Transverse colon (tissue), 4 donors: ENCODE measurements at regions not wholly inside any gene's neighbourhood (a gene's known extent, or its start where the extent isn't known, plus 50 kb on each side); places are given as distances from the start of the nearest gene placed in this dataset.

Source experiments
- DNase-seq: peaks from one replicate; pipeline ENCODE4 v3.0.0-alpha.2; 2019
- H3K27ac ChIP-seq, 4 donors: fragments of 200-600 bp; sonication (generic); 2 replicates each; pipeline ENCODE4 v1.5.1; 2016 to 2018; ENCODE audit warnings: inconsistent platforms in 4 of 4
- H3K27me3 ChIP-seq: fragments of 200-600 bp; sonication (generic); 2 replicates; pipeline ENCODE4 v1.5.1; 2017; ENCODE audit warnings: inconsistent platforms
- H3K36me3 ChIP-seq, 4 donors: fragments of 200-600 bp; sonication (generic); 2 replicates each; pipeline ENCODE4 v1.5.1; 2017 to 2019; ENCODE audit warnings: inconsistent platforms in 4 of 4
- H3K4me1 ChIP-seq, 4 donors: fragments of 200-600 bp; sonication (generic); 2 replicates each; pipeline ENCODE4 v1.5.1; 2017 to 2020; ENCODE audit warnings: inconsistent platforms in 4 of 4
- H3K4me3 ChIP-seq, 4 donors: fragments of 200-600 bp; sonication (generic); 1 replicate in 1 of 4; 2 replicates in 3 of 4; pipeline versions ENCODE4 v1.5.1 to v1.6.1; 2017 to 2019; ENCODE audit warnings: inconsistent platforms in 4 of 4
- H3K9me3 ChIP-seq, 2 donors: fragments of 200-600 bp; sonication (generic); 2 replicates each; pipeline ENCODE4 v1.5.1; 2017 to 2019; ENCODE audit warnings: inconsistent platforms in 2 of 2
- EP300 ChIP-seq: sonication (generic); formaldehyde crosslinking; IDR thresholded peaks from one replicate; pipeline ENCODE4 v1.6.1; 2017; ENCODE audit warnings: antibody characterized with exemption, low read depth
- POLR2A ChIP-seq: fragments of 450-650 bp; IDR thresholded peaks from one replicate; pipeline ENCODE4 v1.6.1; 2016; ENCODE audit warnings: antibody characterized with exemption, mild to moderate bottlenecking, moderate library complexity
- POLR2AphosphoS5 ChIP-seq, 3 donors: sonication (generic); formaldehyde crosslinking; IDR thresholded peaks; one replicate each; pipeline ENCODE4 v1.6.1; 2016; ENCODE audit warnings: antibody characterized with exemption in 3 of 3
- WGBS, 2 donors: methylation state at CpG; one replicate each; pipeline ENCODE4 v1.1.5; 2018; ENCODE audit warnings: low coverage in 1 of 2; 5-methylcytosine and 5-hydroxymethylcytosine counted together
- in situ Hi-C, 4 donors: fragments of 200-750 bp; cut with MboI; loops; one replicate each; pipeline versions ENCODE4 v1.15.0 to v1.15.1; 2017; ENCODE audit warnings: low sequenced_read_pairs in 3 of 4, low pct_ligation_motif_present in 1 of 4, low pct_unique_long_range_greater_than_20kb in 1 of 4
- intact Hi-C: fragments of 100-400 bp; cut with DNase I; formaldehyde crosslinking; loops from one replicate; pipeline ENCODE4 v1.15.1; 2023; ENCODE audit warnings: low total_unique reads
- TF ChIP-seq, protein P1 (sequence below), 5 experiments: fragments of 200-600 bp in 3 of 5; fragments of 450-650 bp in 2 of 5; sonication (generic) in 3 of 5; IDR thresholded peaks; 1 replicate in 2 of 5; 2 replicates in 3 of 5; pipeline ENCODE4 v1.5.1; 2016 to 2017; ENCODE audit warnings: antibody characterized with exemption in 5 of 5, inconsistent platforms in 3 of 5, mild to moderate bottlenecking in 2 of 5, moderate library complexity in 1 of 5

GRCh38 chr1:193762236-193762635 lies 575.8 kb upstream of the B3GALT2 start:
- Histone ChIP-seq H3K9me3 (no peaks in the 10 kb centered on the region), H3K4me3 (no peak overlapping the region), H3K36me3 (no peaks in the 10 kb centered on the region), H3K4me1 (no peaks in the 10 kb centered on the region), H3K27ac (no peak overlapping the region), H3K27me3 (no peaks in the 10 kb centered on the region)
- DNase-seq: no peak
- TF ChIP-seq EP300 (no peak), POLR2A (no peak)
- TF ChIP-seq, protein P1, sequence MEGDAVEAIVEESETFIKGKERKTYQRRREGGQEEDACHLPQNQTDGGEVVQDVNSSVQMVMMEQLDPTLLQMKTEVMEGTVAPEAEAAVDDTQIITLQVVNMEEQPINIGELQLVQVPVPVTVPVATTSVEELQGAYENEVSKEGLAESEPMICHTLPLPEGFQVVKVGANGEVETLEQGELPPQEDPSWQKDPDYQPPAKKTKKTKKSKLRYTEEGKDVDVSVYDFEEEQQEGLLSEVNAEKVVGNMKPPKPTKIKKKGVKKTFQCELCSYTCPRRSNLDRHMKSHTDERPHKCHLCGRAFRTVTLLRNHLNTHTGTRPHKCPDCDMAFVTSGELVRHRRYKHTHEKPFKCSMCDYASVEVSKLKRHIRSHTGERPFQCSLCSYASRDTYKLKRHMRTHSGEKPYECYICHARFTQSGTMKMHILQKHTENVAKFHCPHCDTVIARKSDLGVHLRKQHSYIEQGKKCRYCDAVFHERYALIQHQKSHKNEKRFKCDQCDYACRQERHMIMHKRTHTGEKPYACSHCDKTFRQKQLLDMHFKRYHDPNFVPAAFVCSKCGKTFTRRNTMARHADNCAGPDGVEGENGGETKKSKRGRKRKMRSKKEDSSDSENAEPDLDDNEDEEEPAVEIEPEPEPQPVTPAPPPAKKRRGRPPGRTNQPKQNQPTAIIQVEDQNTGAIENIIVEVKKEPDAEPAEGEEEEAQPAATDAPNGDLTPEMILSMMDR (IDR thresholded peaks at IDR 0.05): no peak
- in situ Hi-C loops: no loop called here
- WGBS, 2 donors: 78 to 85% methylated on average over 4 of the region's 4 CpGs
- intact Hi-C loops: no loop called here

DNA sequence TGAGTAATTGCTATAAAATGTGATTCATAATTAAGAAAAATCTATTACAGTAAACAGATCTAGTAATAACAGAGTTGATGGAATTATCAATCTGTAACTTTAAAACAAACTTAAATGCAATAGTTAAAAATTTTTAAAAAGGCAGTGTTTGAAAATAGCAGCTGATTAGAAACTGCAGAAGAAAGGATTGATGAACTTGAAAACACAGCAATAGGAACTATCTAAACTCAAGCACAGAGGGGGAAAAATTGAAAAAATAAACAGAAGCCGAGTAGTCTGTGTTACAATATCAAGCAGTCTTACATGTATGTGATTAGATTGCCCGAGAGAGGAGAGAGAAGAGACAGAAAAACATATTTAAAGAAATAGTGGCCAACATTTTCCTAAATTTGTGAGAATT lies 569.0 kb upstream of the B3GALT2 start:
- in situ Hi-C loops (no loop called here), intact Hi-C loops (no loop called here)
- Histone ChIP-seq H3K36me3 (no peaks in the 10 kb centered on the region), H3K4me1 (no peaks in the 10 kb centered on the region), H3K27ac (no peak overlapping the region), H3K27me3 (no peaks in the 10 kb centered on the region), H3K4me3 (no peak overlapping the region), H3K9me3 (peaks cover 0 to 7% of the 10 kb centered on the region in 2 donors)
- 75% methylated on average over 2 of the region's 2 CpGs; no CpG with 5 or more reads in 1 of the 2 donors for WGBS, 2 donors
- DNase-seq: no peak
- TF ChIP-seq, protein P1 (IDR thresholded peaks at IDR 0.05): no peak
- TF ChIP-seq EP300 (no peak), POLR2A (no peak), POLR2AphosphoS5 (IDR thresholded peaks at IDR 0.05) (no peak)

DNA sequence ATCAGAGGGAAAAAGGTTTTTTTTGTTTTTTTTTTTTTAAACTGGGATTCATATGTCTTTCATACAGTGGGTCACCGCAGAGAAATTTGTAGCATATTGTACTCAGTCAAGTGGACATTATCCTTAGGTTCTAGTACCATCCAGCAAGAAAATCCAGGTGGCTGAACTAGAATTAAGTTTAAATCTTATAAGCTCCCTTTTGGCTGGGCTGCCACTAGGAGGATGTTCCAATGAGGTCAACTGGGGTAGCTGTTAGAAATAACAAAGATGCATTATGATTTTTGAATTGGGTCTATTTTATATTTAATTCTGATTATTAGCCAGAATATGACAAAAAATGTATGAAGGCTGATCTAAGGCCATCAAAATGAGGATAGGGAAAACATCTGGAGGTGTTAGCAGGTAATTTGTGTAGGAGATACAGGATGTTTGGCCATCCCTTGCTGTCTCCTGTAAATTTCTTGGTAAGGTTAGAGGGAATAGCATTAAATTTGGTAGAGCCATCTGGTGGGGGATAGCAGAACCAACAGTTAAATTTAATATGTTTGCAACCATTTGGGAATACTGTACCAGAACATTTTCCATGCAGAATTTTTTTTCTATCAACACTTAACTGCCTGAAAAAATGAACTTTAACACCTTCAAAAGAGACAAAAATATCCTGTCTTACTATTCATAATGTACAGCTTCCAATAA lies 568.5 kb upstream of the B3GALT2 start:
- Histone ChIP-seq H3K4me3 (no peak overlapping the region), H3K4me1 (no peaks in the 10 kb centered on the region), H3K27ac (no peak overlapping the region), H3K9me3 (peaks cover 0 to 7% of the 10 kb centered on the region in 2 donors), H3K27me3 (no peaks in the 10 kb centered on the region), H3K36me3 (no peaks in the 10 kb centered on the region)
- WGBS, 2 donors: 94 to 100% methylated on average over 1 of the region's 1 CpG
- DNase-seq: no peak
- no peak for TF ChIP-seq POLR2AphosphoS5 (IDR thresholded peaks at IDR 0.05)
- TF ChIP-seq, protein P1 (IDR thresholded peaks at IDR 0.05): no peak
- no peak for TF ChIP-seq EP300
- no peak for TF ChIP-seq POLR2A
- intact Hi-C loops (no loop called here), in situ Hi-C loops (no loop called here)

- no peaks in the 10 kb centered on the region for H3K27me3 ChIP-seq
- intact Hi-C loops: no loop called here
- H3K9me3 ChIP-seq: peaks cover 0 to 7% of the 10 kb centered on the region in 2 donors
- no peak overlapping the region for H3K27ac ChIP-seq
- WGBS, 2 donors: 94% methylated on average over 2 of the region's 2 CpGs; no CpG with 5 or more reads in 1 of the 2 donors
- TF ChIP-seq POLR2A (no peak), EP300 (no peak), POLR2AphosphoS5 (IDR thresholded peaks at IDR 0.05) (no peak)
- TF ChIP-seq, protein P1 (IDR thresholded peaks at IDR 0.05): no peak
- in situ Hi-C loops: no loop called here
- H3K4me1 ChIP-seq: no peaks in the 10 kb centered on the region
- DNase-seq: no peak
- H3K36me3 ChIP-seq: no peaks in the 10 kb centered on the region
- H3K4me3 ChIP-seq: no peak overlapping the region
These were observed 567.7 kb upstream of the B3GALT2 start for GRCh38 chr1:193754151-193754550.
